Calu3 (cell line): ENCODE measurements at regions not wholly inside any gene's neighbourhood (a gene's known extent, or its start where the extent isn't known, plus 50 kb on each side); places are given as distances from the start of the nearest gene placed in this dataset.

Experiments
- BruUV-seq: library from RNA; stranded (reverse); fragments of 400-500 nt; replicated peaks from 2 replicates; lab custom pipeline; 2021; lab: Mats Ljungman, UMichigan
- CTCF ChIA-PET: fragments of 300-600 bp; sonication (Branson Sonifier 250); formaldehyde crosslinking; loops from one replicate; lab custom pipeline; 2022; ENCODE audit warnings: antibody characterized with exemption; lab: Charles Lee
- DNase-seq: peaks from one replicate; pipeline ENCODE4 v3.0.0; 2022
- H3K27ac Mint-ChIP-seq: one replicate; pipeline ENCODE4 v1.8.0; 2022; ENCODE audit warnings: mixed read lengths; ENCODE audit not compliant: unreplicated experiment
- H3K27me3 Mint-ChIP-seq: one replicate; pipeline ENCODE4 v1.8.0; 2022; ENCODE audit warnings: mixed read lengths; ENCODE audit not compliant: unreplicated experiment
- H3K36me3 Mint-ChIP-seq: one replicate; pipeline ENCODE4 v1.8.0; 2022; ENCODE audit warnings: mild to moderate bottlenecking, moderate library complexity, mixed read lengths; ENCODE audit not compliant: insufficient read depth, unreplicated experiment
- H3K4me1 Mint-ChIP-seq: one replicate; pipeline ENCODE4 v1.8.0; 2022; ENCODE audit warnings: mild to moderate bottlenecking, low read depth, mixed read lengths; ENCODE audit not compliant: unreplicated experiment
- H3K4me3 Mint-ChIP-seq: one replicate; pipeline ENCODE4 v1.8.0; 2022; ENCODE audit warnings: mild to moderate bottlenecking, low read depth, moderate library complexity, mixed read lengths; ENCODE audit not compliant: unreplicated experiment
- H3K9me3 Mint-ChIP-seq: one replicate; pipeline ENCODE4 v1.8.0; 2022; ENCODE audit warnings: low read depth, mixed read lengths; ENCODE audit not compliant: unreplicated experiment
- intact Hi-C: fragments of 100-400 bp; cut with micrococcal nuclease; formaldehyde crosslinking; loops from one replicate; pipeline ENCODE4 v1.10.0; 2022; ENCODE audit not compliant: unreplicated experiment
- TF ChIP-seq, protein P1 (sequence below): fragments of 200-600 bp; IDR thresholded peaks from one replicate; pipeline ENCODE4 v1.8.0; 2022; ENCODE audit warnings: antibody characterized with exemption; ENCODE audit not compliant: unreplicated experiment

DNA sequence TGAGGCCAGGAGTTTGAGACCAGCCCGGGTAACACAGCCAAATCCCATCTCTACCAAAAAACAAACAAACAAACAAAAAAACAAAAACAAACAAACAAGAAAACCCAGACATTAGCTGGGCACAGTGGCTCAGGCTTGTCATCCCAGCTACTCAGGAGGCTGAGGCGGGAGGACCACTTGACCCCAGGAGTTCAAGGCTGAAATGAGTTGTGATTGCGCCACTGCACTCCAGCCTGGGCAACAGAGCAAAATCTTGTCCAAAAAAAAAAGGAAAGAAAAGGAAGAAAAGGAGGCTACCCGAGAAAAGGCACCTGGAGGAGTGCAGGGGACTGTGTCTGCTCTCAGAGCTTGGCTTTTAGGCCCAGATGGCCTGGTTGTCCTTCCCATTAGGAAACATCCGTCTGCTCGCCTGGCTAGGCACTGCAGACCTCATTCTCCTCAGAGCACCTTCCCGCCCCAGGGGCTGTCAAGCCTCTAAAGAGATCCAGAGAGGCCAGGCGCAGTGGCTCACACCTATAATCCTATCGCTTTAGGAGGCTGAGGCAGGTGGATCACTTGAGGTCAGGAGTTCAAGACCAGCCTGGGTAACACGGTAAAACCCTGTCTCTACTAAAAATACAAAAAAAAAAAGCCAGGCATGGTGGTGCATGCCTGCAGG lies 185.3 kb upstream of the IER5L start:
- Mint-ChIP-seq H3K27me3 (no peaks in the 10 kb centered on the region), H3K4me3 (no peak overlapping the region), H3K36me3 (peaks cover 18% of the 10 kb centered on the region), H3K4me1 (peaks cover 25% of the 10 kb centered on the region), H3K27ac (no peak overlapping the region), H3K9me3 (no peaks in the 10 kb centered on the region)
- TF ChIP-seq, protein P1, sequence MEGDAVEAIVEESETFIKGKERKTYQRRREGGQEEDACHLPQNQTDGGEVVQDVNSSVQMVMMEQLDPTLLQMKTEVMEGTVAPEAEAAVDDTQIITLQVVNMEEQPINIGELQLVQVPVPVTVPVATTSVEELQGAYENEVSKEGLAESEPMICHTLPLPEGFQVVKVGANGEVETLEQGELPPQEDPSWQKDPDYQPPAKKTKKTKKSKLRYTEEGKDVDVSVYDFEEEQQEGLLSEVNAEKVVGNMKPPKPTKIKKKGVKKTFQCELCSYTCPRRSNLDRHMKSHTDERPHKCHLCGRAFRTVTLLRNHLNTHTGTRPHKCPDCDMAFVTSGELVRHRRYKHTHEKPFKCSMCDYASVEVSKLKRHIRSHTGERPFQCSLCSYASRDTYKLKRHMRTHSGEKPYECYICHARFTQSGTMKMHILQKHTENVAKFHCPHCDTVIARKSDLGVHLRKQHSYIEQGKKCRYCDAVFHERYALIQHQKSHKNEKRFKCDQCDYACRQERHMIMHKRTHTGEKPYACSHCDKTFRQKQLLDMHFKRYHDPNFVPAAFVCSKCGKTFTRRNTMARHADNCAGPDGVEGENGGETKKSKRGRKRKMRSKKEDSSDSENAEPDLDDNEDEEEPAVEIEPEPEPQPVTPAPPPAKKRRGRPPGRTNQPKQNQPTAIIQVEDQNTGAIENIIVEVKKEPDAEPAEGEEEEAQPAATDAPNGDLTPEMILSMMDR, result no peak
- no TSS peak for BruUV-seq
- intact Hi-C loops, result no loop called here
- no peak for DNase-seq
- CTCF ChIA-PET, result no interaction called here

DNA sequence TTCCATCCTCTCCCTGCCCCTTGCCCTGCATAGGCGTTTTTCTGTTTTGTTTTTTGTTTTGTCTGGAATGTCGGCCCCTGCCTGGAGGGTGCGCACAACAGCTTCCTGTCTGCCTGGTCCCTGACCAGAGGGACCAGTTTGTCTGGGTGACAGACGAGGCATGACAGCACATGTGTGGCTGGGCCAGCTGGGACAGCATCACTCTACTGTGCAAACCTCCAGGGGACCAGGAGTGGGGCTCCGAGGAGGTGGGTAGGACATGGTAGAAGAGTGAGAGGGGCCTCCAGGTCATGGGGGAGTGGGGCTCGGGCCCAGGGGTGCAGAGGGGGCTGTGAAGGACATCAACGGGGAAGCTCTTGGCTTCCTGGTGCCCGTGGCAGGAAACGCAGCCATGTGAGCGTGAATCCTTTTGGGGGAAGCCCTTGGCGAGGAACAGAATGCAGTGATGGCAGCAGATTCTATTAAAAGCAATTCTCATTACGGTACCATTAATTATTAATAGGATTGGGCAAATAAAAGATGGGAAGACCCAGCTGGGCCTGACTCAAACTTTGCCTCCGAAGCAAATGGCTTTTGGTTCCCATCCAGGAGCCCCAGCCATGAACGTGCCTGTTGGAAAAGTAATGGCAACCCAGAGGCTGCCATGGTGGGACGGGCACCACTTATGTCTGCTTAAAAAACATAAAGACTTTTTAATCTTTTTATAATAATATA lies 184.4 kb upstream of the IER5L start:
- BruUV-seq, result no TSS peak
- Mint-ChIP-seq H3K27ac (peak overlapping the region; percentile 75), H3K36me3 (peaks cover 18% of the 10 kb centered on the region)

DNA sequence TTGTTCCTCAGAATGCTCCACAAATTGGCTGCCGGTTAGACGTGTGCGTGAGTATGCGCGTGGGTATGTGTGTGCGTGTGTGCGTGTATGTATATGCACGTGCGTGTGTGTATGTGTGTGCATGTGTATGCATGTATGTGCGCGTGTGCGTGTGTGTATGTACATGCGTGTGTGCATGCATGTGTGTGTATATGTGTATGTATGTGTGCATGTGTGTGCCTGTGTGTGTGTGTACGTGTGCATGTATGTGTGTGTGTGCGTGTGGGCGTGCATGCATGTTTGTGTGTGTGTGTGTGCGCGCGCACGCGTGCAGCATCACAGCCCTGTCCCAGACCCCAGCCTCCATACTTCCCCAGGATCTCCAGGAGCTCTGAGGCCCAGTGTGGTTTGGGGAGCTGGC lies 183.1 kb upstream of the IER5L start:
- no peak overlapping the region for H3K4me3 Mint-ChIP-seq
- no peaks in the 10 kb centered on the region for H3K9me3 Mint-ChIP-seq
- BruUV-seq, result no TSS peak
- H3K4me1 Mint-ChIP-seq, result peaks cover 17% of the 10 kb centered on the region
- DNase-seq, result no peak
- H3K27ac Mint-ChIP-seq, result no peak overlapping the region
- H3K36me3 Mint-ChIP-seq, result peaks cover 11% of the 10 kb centered on the region
- TF ChIP-seq, protein P1, result no peak
- intact Hi-C loops, result no loop called here
- CTCF ChIA-PET, result no interaction called here
- H3K27me3 Mint-ChIP-seq, result no peaks in the 10 kb centered on the region

More for the DNA sequence above, 184.4 kb upstream of the IER5L start:
- Mint-ChIP-seq H3K27me3 (no peaks in the 10 kb centered on the region), H3K9me3 (no peaks in the 10 kb centered on the region), H3K4me3 (peak overlapping the region; percentile 50), H3K4me1 (peaks cover 25% of the 10 kb centered on the region)
- TF ChIP-seq, protein P1, result no peak
- intact Hi-C loops, result no loop called here
- CTCF ChIA-PET, result interaction anchor here (0.5 to 0.7 kb wide), 3 partner anchors 9 to 198 kb away, joined by 3 to 7 read pairs (median 5); no protein-coding TSS in a partner anchor
- peak; percentile 72 for DNase-seq

DNA sequence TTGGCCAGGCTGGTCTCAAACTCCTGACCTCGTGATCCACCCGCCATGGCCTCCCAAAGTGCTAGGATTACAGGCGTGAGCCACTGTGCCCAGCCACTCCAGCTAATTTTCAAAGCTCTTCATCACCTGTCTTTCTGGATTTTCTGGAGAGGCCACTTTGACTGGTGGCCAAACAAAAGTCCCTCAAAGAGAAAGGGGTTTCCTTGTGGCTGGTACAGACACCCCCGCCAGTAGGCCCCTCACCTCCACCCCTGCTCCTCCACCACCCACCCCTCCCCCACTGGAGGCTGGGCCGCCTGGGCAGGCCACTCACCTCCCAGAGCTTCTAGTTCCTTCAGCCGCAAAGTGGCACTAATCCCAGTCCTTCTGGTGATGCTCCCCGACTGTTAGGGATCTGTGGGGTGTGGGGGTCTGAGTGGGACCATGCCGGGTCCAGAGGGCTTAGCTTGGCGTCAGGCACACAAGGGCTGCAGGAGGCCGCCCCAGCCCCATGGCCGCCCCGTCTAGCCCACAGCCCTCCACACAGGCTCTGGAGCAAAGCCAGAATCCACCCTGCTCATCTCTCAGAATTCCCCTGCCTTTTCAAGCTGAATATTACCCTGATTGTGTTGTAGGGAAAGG lies 182.0 kb upstream of the IER5L start:
- TF ChIP-seq, protein P1, result no peak

More for the DNA sequence above, 182.0 kb upstream of the IER5L start:
- CTCF ChIA-PET, result interaction anchor here (0.6 to 0.7 kb wide), 2 partner anchors 123 to 182 kb away, joined by 3 to 6 read pairs; no protein-coding TSS in a partner anchor
- no peak for DNase-seq
- H3K36me3 Mint-ChIP-seq, result peaks cover 11% of the 10 kb centered on the region
- intact Hi-C loops, result no loop called here
- H3K27me3 Mint-ChIP-seq, result no peaks in the 10 kb centered on the region
- H3K4me3 Mint-ChIP-seq, result no peak overlapping the region
- no TSS peak for BruUV-seq
- no peaks in the 10 kb centered on the region for H3K9me3 Mint-ChIP-seq
- H3K4me1 Mint-ChIP-seq, result peaks cover 17% of the 10 kb centered on the region
- H3K27ac Mint-ChIP-seq, result no peak overlapping the region
